Activated T-cell treated with anti-CD3 and anti-CD28 coated beads, Interleukin-2, amount 50 U/mL, for 1 hour (primary cell): ENCODE measurements at regions not wholly inside any gene's neighbourhood (a gene's known extent, or its start where the extent isn't known, plus 50 kb on each side); places are given as distances from the start of the nearest gene placed in this dataset.
"Not testable (repeated sequence)": the region's sequence is repeated elsewhere in the genome, so short reads cannot be mapped to it uniquely, and the experiment has no call there.

Source experiments
- DNase-seq: peaks from one replicate; pipeline ENCODE4 v3.0.0-alpha.2; 2020

- no peak for DNase-seq
Measured at GRCh38 chr4:114034189-114034588, 54.7 kb upstream of the ARSJ start.

GRCh38 chr4:114036426-114036825 lies 57.0 kb upstream of the ARSJ start:
- DNase-seq: no peak

GRCh38 chr4:114036864-114037263 lies 57.4 kb upstream of the ARSJ start:
- DNase-seq: no peak

- no peak for DNase-seq
Measured at GRCh38 chr4:114037988-114038387, 58.5 kb upstream of the ARSJ start.

- no peak for DNase-seq
Measured at GRCh38 chr4:114038762-114039387, 59.4 kb upstream of the ARSJ start.

GRCh38 chr4:114040319-114041116 lies 61.1 kb upstream of the ARSJ start:
- DNase-seq: no peak

- DNase-seq: no peak
Measured at GRCh38 chr4:114041117-114041475, 61.6 kb upstream of the ARSJ start.

GRCh38 chr4:114043116-114043515 lies 63.7 kb upstream of the ARSJ start:
- DNase-seq: no peak

- DNase-seq: not testable (repeated sequence)
Measured at GRCh38 chr4:114044351-114044750, 64.9 kb upstream of the ARSJ start.

- DNase-seq: no peak
Measured at GRCh38 chr4:114046331-114046730, 66.9 kb upstream of the ARSJ start.

GRCh38 chr4:114048154-114048553 lies 68.7 kb upstream of the ARSJ start:
- DNase-seq: not testable (repeated sequence)

GRCh38 chr4:114052227-114052626 lies 72.8 kb upstream of the ARSJ start:
- DNase-seq: no peak

- no peak for DNase-seq
Measured at GRCh38 chr4:114056599-114056998, 77.2 kb upstream of the ARSJ start.

GRCh38 chr4:114057746-114058145 lies 78.3 kb upstream of the ARSJ start:
- no peak for DNase-seq

GRCh38 chr4:114062499-114062898 lies 83.1 kb upstream of the ARSJ start:
- no peak for DNase-seq

- no peak for DNase-seq
Measured at GRCh38 chr4:114072781-114073180, 93.3 kb upstream of the ARSJ start.

GRCh38 chr4:114076899-114077570 lies 97.6 kb upstream of the ARSJ start:
- no peak for DNase-seq

- DNase-seq: no peak
Measured at GRCh38 chr4:114077610-114078009, 98.2 kb upstream of the ARSJ start.

GRCh38 chr4:114078636-114079035 lies 99.2 kb upstream of the ARSJ start:
- DNase-seq: no peak

GRCh38 chr4:114081783-114082182 lies 102.3 kb upstream of the ARSJ start:
- DNase-seq: no peak

GRCh38 chr4:114082348-114082747 lies 102.9 kb upstream of the ARSJ start:
- DNase-seq: no peak

- DNase-seq: no peak
Measured at GRCh38 chr4:114085611-114086345, 106.3 kb upstream of the ARSJ start.

- DNase-seq: no peak
Measured at GRCh38 chr4:114087596-114088230, 108.3 kb upstream of the ARSJ start.
